Endothelial cell (in vitro differentiated cells): ENCODE measurements at regions not wholly inside any gene's neighbourhood (a gene's known extent, or its start where the extent isn't known, plus 50 kb on each side); places are given as distances from the start of the nearest gene placed in this dataset.

Experiments used
- DNase-seq: peaks from one replicate; pipeline ENCODE4 v3.0.0; 2021; ENCODE audit warnings: low spot score
- H3K27ac Mint-ChIP-seq: one replicate; pipeline ENCODE4 v1.8.0; 2021; ENCODE audit warnings: mixed read lengths, inconsistent platforms; ENCODE audit not compliant: unreplicated experiment
- H3K27me3 Mint-ChIP-seq: one replicate; pipeline ENCODE4 v1.8.0; 2021; ENCODE audit warnings: mild to moderate bottlenecking, moderate library complexity, mixed read lengths, inconsistent platforms; ENCODE audit not compliant: unreplicated experiment
- H3K36me3 Mint-ChIP-seq: one replicate; pipeline ENCODE4 v1.8.0; 2021; ENCODE audit warnings: mild to moderate bottlenecking, low read depth, mixed read lengths, inconsistent platforms; ENCODE audit not compliant: unreplicated experiment
- H3K4me1 Mint-ChIP-seq: one replicate; pipeline ENCODE4 v1.8.0; 2021; ENCODE audit warnings: mild to moderate bottlenecking, mixed read lengths, inconsistent platforms; ENCODE audit not compliant: unreplicated experiment
- H3K4me3 Mint-ChIP-seq: one replicate; pipeline ENCODE4 v1.8.0; 2021; ENCODE audit warnings: mild to moderate bottlenecking, mixed read lengths, inconsistent platforms; ENCODE audit not compliant: unreplicated experiment
- H3K9me3 Mint-ChIP-seq: one replicate; pipeline ENCODE4 v1.8.0; 2021; ENCODE audit warnings: mixed read lengths, inconsistent platforms; ENCODE audit not compliant: unreplicated experiment
- TF ChIP-seq, protein P1 (sequence below): fragments of 200-600 bp; sonication (generic); IDR thresholded peaks from one replicate; pipeline ENCODE4 v1.5.0; 2021; ENCODE audit warnings: antibody characterized with exemption; ENCODE audit not compliant: unreplicated experiment

DNA sequence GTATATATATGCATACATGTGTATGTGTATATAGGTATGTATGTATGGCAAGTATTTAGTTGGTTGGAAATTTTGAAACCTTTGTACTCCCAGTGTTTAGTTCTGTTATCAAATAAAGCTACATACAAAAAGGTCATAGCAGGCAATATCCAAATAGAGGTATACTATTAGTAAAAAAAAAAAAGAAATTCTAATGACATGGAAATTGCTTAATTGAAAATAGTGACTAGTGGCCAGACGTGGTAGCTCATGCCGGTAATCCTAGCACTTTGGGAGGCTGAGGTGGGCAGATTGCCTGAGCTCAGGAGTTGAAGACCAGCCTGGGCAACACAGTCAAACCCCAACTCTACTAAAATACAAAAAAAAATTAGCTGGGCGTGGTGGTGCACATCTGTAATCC lies 351.6 kb upstream of the NR5A2 start:
- Mint-ChIP-seq H3K27me3 (no peaks in the 10 kb centered on the region), H3K4me1 (peaks cover 13% of the 10 kb centered on the region), H3K9me3 (no peaks in the 10 kb centered on the region), H3K4me3 (no peak overlapping the region), H3K36me3 (no peaks in the 10 kb centered on the region), H3K27ac (no peak overlapping the region)
- TF ChIP-seq, protein P1, sequence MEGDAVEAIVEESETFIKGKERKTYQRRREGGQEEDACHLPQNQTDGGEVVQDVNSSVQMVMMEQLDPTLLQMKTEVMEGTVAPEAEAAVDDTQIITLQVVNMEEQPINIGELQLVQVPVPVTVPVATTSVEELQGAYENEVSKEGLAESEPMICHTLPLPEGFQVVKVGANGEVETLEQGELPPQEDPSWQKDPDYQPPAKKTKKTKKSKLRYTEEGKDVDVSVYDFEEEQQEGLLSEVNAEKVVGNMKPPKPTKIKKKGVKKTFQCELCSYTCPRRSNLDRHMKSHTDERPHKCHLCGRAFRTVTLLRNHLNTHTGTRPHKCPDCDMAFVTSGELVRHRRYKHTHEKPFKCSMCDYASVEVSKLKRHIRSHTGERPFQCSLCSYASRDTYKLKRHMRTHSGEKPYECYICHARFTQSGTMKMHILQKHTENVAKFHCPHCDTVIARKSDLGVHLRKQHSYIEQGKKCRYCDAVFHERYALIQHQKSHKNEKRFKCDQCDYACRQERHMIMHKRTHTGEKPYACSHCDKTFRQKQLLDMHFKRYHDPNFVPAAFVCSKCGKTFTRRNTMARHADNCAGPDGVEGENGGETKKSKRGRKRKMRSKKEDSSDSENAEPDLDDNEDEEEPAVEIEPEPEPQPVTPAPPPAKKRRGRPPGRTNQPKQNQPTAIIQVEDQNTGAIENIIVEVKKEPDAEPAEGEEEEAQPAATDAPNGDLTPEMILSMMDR = peak; percentile 21
- DNase-seq = no peak

DNA sequence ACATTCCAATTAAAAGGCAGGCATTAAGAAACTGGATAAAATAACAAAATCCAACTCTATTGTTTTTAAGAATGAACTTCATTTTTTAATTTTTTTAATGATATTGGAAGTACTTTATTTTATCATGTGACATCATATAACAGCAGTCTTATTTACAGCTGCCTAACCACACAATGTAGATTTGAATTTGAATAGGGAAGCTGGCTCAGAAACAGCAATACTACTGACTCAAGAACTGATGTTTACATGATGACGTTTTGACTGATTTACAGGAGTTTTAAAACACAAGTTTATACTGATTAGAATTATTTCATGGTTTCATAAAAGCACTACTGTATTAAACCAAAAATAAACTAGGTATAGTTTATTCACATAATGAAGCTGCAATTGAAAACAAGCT lies 348.7 kb upstream of the NR5A2 start:
- no peak overlapping the region for H3K4me3 Mint-ChIP-seq
- no peak for DNase-seq
- no peaks in the 10 kb centered on the region for H3K9me3 Mint-ChIP-seq
- no peaks in the 10 kb centered on the region for H3K36me3 Mint-ChIP-seq
- H3K4me1 Mint-ChIP-seq = peaks cover 11% of the 10 kb centered on the region
- TF ChIP-seq, protein P1 = no peak
- no peaks in the 10 kb centered on the region for H3K27me3 Mint-ChIP-seq
- H3K27ac Mint-ChIP-seq = no peak overlapping the region

DNA sequence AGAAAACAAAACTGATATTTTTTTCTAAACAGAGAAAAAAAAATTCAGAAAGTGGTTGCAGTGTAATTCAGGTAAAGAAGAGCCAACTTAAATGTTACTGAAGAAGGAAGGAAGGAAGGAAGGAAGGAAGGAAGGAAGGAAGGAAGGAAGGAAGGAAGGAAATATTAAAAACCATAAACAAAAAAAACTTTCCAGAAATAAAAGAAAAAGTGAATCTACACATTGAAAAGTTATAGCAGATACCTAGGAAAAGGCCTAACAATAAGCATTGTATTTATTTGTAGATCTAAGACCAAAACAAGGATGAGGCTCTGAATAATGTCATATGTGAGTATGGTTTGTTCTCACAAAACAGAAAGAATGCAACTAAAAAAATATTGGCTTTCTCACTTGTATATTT lies 345.4 kb upstream of the NR5A2 start:
- H3K27me3 Mint-ChIP-seq = peaks cover 2% of the 10 kb centered on the region
- H3K4me1 Mint-ChIP-seq = peaks cover 7% of the 10 kb centered on the region
- H3K36me3 Mint-ChIP-seq = no peaks in the 10 kb centered on the region
- TF ChIP-seq, protein P1 = no peak
- H3K27ac Mint-ChIP-seq = no peak overlapping the region
- no peaks in the 10 kb centered on the region for H3K9me3 Mint-ChIP-seq
- DNase-seq = no peak
- no peak overlapping the region for H3K4me3 Mint-ChIP-seq

DNA sequence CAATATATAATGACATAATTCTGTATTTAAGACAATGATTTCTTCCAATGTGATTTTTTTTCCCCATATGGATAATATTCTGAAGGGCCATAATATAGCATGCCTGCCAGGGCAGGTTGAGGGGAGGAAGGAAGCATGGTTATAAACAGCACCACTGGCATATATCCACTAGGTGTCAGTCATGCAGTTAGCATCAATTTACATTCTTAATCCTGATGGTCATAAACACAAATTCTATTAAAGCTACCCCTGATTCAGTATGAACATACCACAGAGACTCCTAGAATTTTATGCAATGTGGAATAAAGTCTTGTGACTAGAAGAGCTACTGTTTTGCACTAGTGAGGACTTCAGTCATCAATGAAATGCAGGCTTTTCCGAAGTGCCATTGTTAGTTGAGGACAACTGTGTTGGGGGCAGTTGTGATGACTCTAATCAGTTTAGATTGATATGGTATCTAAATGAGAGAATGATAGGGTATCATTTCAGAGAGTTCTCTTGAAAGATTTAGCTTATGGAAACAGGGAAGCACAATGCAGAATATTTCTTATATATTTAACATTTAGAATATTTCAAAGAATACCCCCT lies 342.7 kb upstream of the NR5A2 start:
- DNase-seq = peak; percentile 36
- H3K27ac Mint-ChIP-seq = no peak overlapping the region
- no peaks in the 10 kb centered on the region for H3K9me3 Mint-ChIP-seq
- H3K36me3 Mint-ChIP-seq = no peaks in the 10 kb centered on the region
- H3K4me1 Mint-ChIP-seq = peaks cover 28% of the 10 kb centered on the region
- peaks cover 2% of the 10 kb centered on the region for H3K27me3 Mint-ChIP-seq
- H3K4me3 Mint-ChIP-seq = no peak overlapping the region
- TF ChIP-seq, protein P1 = peak; percentile 85

DNA sequence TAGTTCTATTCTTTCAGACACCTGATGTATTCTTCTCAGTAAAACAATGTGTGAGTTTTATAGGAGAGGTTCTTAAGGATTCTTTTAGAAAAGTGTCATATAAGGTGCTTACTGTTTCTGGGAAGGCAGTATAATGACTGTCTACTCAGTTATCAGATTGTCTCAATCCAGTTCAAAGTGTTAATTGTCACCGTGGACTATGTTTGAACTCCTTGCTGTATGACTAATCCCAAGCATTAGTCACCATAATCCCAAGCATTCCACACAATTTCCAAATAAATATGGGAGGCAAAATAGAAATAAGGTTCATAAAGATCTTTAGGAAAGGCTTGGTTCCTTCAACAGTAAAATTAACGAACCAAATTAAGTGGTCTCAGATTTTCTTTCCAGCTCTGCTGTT lies 342.1 kb upstream of the NR5A2 start:
- TF ChIP-seq, protein P1 = no peak
- H3K4me3 Mint-ChIP-seq = no peak overlapping the region
- peaks cover 32% of the 10 kb centered on the region for H3K4me1 Mint-ChIP-seq
- peaks cover 2% of the 10 kb centered on the region for H3K27me3 Mint-ChIP-seq
- no peaks in the 10 kb centered on the region for H3K9me3 Mint-ChIP-seq
- H3K27ac Mint-ChIP-seq = no peak overlapping the region
- no peaks in the 10 kb centered on the region for H3K36me3 Mint-ChIP-seq
- no peak for DNase-seq
